DMS79 treated with DMSO at 0.1 percent for 48 hours (cell line): ENCODE measurements at regions not wholly inside any gene's neighbourhood (a gene's known extent, or its start where the extent isn't known, plus 50 kb on each side); places are given as distances from the start of the nearest gene placed in this dataset.
"Not testable (repeated sequence)": the region's sequence is repeated elsewhere in the genome, so short reads cannot be mapped to it uniquely, and the experiment has no call there.

Experiments
- DNase-seq: peaks from one replicate; lab custom pipeline; 2025; lab: John Stamatoyannopoulos, UW

- no peak for DNase-seq
Observed at GRCh38 chr11:21928847-21929246, 264.0 kb upstream of the ANO5 start.

- DNase-seq, result no peak
Observed at GRCh38 chr11:21930408-21930807, 262.5 kb upstream of the ANO5 start.

- DNase-seq, result no peak
Observed at GRCh38 chr11:21931436-21932101, 261.3 kb upstream of the ANO5 start.

GRCh38 chr11:21933095-21933494, 259.8 kb upstream of the ANO5 start:
- DNase-seq, result no peak

- DNase-seq, result no peak
Observed at GRCh38 chr11:21944577-21944976, 248.3 kb upstream of the ANO5 start.

- DNase-seq, result no peak
Observed at GRCh38 chr11:21948876-21949275, 244.0 kb upstream of the ANO5 start.

- DNase-seq, result no peak
Observed at GRCh38 chr11:21949763-21950413, 243.0 kb upstream of the ANO5 start.

- no peak for DNase-seq
Observed at GRCh38 chr11:21963013-21963412, 229.9 kb upstream of the ANO5 start.

GRCh38 chr11:21965221-21965620, 227.7 kb upstream of the ANO5 start:
- no peak for DNase-seq

- DNase-seq, result no peak
Observed at GRCh38 chr11:21968702-21969101, 224.2 kb upstream of the ANO5 start.

- DNase-seq, result no peak
Observed at GRCh38 chr11:21969841-21970240, 223.0 kb upstream of the ANO5 start.

GRCh38 chr11:21975242-21975641, 217.6 kb upstream of the ANO5 start:
- no peak for DNase-seq

- DNase-seq, result no peak
Observed at GRCh38 chr11:21976210-21976609, 216.7 kb upstream of the ANO5 start.

- DNase-seq, result no peak
Observed at GRCh38 chr11:21983431-21983830, 209.5 kb upstream of the ANO5 start.

GRCh38 chr11:21986361-21986760, 206.5 kb upstream of the ANO5 start:
- no peak for DNase-seq

- DNase-seq, result no peak
Observed at GRCh38 chr11:21987261-21987660, 205.6 kb upstream of the ANO5 start.

- no peak for DNase-seq
Observed at GRCh38 chr11:21988477-21988876, 204.4 kb upstream of the ANO5 start.

GRCh38 chr11:22001803-22002202, 191.1 kb upstream of the ANO5 start:
- not testable (repeated sequence) for DNase-seq

- no peak for DNase-seq
Observed at GRCh38 chr11:22006901-22007300, 186.0 kb upstream of the ANO5 start.

- no peak for DNase-seq
Observed at GRCh38 chr11:22031791-22032190, 161.1 kb upstream of the ANO5 start.

GRCh38 chr11:22037505-22037904, 155.4 kb upstream of the ANO5 start:
- no peak for DNase-seq

GRCh38 chr11:22041039-22041438, 151.8 kb upstream of the ANO5 start:
- DNase-seq, result no peak

- no peak for DNase-seq
Observed at GRCh38 chr11:22042081-22042480, 150.8 kb upstream of the ANO5 start.

GRCh38 chr11:22044126-22044525, 148.8 kb upstream of the ANO5 start:
- DNase-seq, result no peak
